AG04449 (cell line): ENCODE measurements at regions not wholly inside any gene's neighbourhood (a gene's known extent, or its start where the extent isn't known, plus 50 kb on each side); places are given as distances from the start of the nearest gene placed in this dataset.

Experiments
- CTCF ChIA-PET: fragments of 350-600 bp; formaldehyde crosslinking; extraction: SDS; loops from one replicate; lab custom pipeline; 2021; ENCODE audit warnings: antibody characterized with exemption; lab: Yijun Ruan, JAX
- POLR2A ChIA-PET: fragments of 400-600, 350-600 bp; formaldehyde crosslinking; extraction: SDS; loops from one replicate; lab custom pipeline; 2020; ENCODE audit warnings: antibody characterized with exemption, inconsistent platforms; lab: Yijun Ruan, JAX
- DNase-seq: peaks from one replicate; pipeline ENCODE4 v3.0.0-alpha.2; 2010; ENCODE audit warnings: low read depth, low spot score
- H3K4me3 ChIP-seq: 2 replicates; pipeline ENCODE4 v1.5.1; 2011; ENCODE audit warnings: low read depth, mild to moderate bottlenecking, control low read depth, low read length
- TF ChIP-seq, protein P1 (sequence below): IDR thresholded peaks from one replicate; pipeline ENCODE4 v1.5.1; 2011; ENCODE audit warnings: mild to moderate bottlenecking, moderate library complexity, low read length, control low read depth, inconsistent platforms; ENCODE audit not compliant: insufficient read depth; ENCODE audit errors: missing control alignments

DNA sequence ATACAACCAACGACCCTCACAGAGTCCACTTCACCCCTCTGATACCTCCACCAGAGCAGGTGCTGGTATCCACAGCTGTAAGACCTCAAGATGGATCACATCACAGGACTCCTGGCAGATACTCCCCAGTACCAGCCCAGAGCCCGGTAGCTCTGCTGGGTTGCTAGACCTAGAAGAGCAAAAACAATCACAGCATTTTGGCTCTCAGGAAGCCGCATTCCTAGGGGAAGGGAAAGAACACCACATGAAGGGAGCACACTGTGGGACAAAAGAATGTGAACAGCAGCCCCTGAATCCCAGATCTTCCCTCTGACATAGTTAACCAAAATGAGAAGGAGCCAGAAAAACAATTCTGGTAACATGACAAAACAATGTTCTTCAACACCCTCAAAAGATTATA is 303.1 kb upstream of the GRIA3 start:
- H3K4me3 ChIP-seq = no peak overlapping the region
- TF ChIP-seq, protein P1, sequence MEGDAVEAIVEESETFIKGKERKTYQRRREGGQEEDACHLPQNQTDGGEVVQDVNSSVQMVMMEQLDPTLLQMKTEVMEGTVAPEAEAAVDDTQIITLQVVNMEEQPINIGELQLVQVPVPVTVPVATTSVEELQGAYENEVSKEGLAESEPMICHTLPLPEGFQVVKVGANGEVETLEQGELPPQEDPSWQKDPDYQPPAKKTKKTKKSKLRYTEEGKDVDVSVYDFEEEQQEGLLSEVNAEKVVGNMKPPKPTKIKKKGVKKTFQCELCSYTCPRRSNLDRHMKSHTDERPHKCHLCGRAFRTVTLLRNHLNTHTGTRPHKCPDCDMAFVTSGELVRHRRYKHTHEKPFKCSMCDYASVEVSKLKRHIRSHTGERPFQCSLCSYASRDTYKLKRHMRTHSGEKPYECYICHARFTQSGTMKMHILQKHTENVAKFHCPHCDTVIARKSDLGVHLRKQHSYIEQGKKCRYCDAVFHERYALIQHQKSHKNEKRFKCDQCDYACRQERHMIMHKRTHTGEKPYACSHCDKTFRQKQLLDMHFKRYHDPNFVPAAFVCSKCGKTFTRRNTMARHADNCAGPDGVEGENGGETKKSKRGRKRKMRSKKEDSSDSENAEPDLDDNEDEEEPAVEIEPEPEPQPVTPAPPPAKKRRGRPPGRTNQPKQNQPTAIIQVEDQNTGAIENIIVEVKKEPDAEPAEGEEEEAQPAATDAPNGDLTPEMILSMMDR = no peak
- POLR2A ChIA-PET = no interaction called here
- CTCF ChIA-PET = interaction anchor here (0.7 kb wide), 1 partner anchor 11 kb away, joined by 3 read pairs; no protein-coding TSS in a partner anchor
- DNase-seq = no peak

- no peak for DNase-seq
- ChIA-PET POLR2A (no interaction called here), CTCF (no interaction called here)
- TF ChIP-seq, protein P1 = no peak
- H3K4me3 ChIP-seq = no peak overlapping the region
Measured at GRCh38 chrX:122890729-122891128, 293.3 kb upstream of the GRIA3 start.

- TF ChIP-seq, protein P1 = no peak
- POLR2A ChIA-PET = no interaction called here
- CTCF ChIA-PET = no interaction called here
- no peak for DNase-seq
- H3K4me3 ChIP-seq = no peak overlapping the region
Measured at GRCh38 chrX:122906726-122907125, 277.4 kb upstream of the GRIA3 start.

- H3K4me3 ChIP-seq = no peak overlapping the region
- DNase-seq = no peak
- TF ChIP-seq, protein P1 = no peak
- ChIA-PET CTCF (no interaction called here), POLR2A (no interaction called here)
Measured at GRCh38 chrX:122907375-122907774, 276.7 kb upstream of the GRIA3 start.

DNA sequence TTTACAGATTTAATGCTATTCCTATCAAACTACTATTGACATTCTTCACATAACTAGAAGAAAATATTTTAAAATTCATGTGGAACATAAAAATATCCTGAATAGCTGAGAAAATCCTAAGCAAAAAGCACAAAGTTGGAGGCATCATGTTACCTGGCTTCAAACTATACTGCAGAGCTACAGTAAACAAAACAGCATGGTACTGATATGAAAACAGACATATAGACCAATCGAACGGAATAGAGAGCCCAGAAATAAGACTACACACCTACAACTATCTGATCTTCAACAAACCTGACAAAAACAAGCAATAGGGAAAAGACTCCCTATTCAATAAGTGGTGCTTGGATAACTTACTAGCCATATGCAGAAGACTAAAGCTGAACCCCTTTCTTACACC is 273.4 kb upstream of the GRIA3 start:
- DNase-seq = no peak
- TF ChIP-seq, protein P1 = no peak
- POLR2A ChIA-PET = no interaction called here
- CTCF ChIA-PET = no interaction called here
- no peak overlapping the region for H3K4me3 ChIP-seq

- H3K4me3 ChIP-seq = no peak overlapping the region
- POLR2A ChIA-PET = no interaction called here
- CTCF ChIA-PET = no interaction called here
- DNase-seq = no peak
- TF ChIP-seq, protein P1 = no peak
Measured at GRCh38 chrX:122913134-122913533, 270.9 kb upstream of the GRIA3 start.
